ENCODE measurements at regions not wholly inside any gene's neighbourhood (a gene's known extent, or its start where the extent isn't known, plus 50 kb on each side); places are given as distances from the start of the nearest gene placed in this dataset.

DNA sequence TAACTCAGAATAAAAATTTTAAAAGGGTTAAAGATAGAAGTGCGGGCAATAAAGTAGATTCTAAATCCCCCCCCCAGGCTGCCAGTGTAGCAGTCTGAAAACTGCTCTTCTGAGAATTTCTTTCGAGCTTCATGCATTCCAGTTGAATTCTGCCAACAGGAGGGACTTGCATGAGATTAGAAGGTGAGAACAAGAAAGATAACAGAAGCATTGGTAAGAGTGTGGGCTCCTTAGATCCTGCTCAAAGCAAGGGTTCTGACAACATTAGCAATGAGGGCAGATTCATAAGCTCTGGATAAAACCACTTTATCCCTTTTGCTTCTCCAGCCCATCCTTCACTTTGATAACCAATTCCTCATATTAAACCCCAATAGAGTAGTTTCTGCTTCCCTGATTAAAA is 235.9 kb upstream of the CDH6 start:
- no peak overlapping the region for H3K4me3 Mint-ChIP-seq
- ATAC-seq (no peak), DNase-seq (no peak)
- no peaks in the 10 kb centered on the region for H3K27me3 Mint-ChIP-seq
- H3K27ac Mint-ChIP-seq = no peak overlapping the region
- H3K4me1 Mint-ChIP-seq = no peaks in the 10 kb centered on the region
- no peaks in the 10 kb centered on the region for H3K9me3 Mint-ChIP-seq

DNA sequence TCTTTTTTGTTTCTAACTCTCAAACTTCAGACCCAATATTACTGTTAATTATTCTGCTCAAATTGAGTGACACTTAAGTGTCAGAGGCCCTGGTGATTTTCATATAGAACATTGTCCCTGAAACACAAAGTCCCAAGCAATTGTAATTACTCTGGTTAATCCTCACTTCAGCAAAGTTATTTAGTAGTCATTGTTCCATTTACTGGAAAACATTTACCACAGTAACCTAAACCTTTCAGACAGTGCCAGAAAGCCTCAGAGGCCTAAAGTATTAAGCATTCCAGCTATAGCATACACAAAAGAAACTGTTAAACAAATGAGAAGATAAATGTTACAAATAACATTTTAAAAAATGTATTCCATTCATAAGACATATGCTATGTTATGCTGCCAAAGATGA is 237.2 kb upstream of the CDH6 start:
- no peak for ATAC-seq
- no peaks in the 10 kb centered on the region for H3K4me1 Mint-ChIP-seq
- H3K27me3 Mint-ChIP-seq = no peaks in the 10 kb centered on the region
- DNase-seq = no peak
- no peak overlapping the region for H3K4me3 Mint-ChIP-seq
- H3K9me3 Mint-ChIP-seq = no peaks in the 10 kb centered on the region
- no peak overlapping the region for H3K27ac Mint-ChIP-seq

DNA sequence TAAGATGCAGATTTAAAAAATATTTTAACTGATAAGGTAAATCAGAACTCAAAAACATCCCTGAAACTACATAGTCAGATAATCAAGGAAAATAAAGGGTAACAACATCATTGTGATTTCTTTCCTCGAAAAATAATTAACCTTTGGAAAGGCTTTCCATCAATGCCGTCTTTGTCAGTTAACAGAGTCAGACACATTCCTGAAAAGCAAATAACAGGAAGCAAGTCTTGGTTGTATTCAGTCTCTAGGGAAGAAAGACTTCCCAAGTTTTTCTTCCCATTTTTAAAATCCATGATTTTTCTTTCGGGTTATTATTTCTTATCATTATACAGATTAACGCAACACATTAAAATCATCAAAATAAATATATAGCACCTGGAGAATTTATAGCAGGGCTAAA is 256.4 kb upstream of the CDH6 start:
- DNase-seq (no peak), ATAC-seq (no peak)
- H3K27ac Mint-ChIP-seq = no peak overlapping the region
- H3K9me3 Mint-ChIP-seq = peaks cover 5 to 8% of the 10 kb centered on the region in 2 donors
- no peaks in the 10 kb centered on the region for H3K4me1 Mint-ChIP-seq
- no peak overlapping the region for H3K4me3 Mint-ChIP-seq
- no peaks in the 10 kb centered on the region for H3K27me3 Mint-ChIP-seq

DNA sequence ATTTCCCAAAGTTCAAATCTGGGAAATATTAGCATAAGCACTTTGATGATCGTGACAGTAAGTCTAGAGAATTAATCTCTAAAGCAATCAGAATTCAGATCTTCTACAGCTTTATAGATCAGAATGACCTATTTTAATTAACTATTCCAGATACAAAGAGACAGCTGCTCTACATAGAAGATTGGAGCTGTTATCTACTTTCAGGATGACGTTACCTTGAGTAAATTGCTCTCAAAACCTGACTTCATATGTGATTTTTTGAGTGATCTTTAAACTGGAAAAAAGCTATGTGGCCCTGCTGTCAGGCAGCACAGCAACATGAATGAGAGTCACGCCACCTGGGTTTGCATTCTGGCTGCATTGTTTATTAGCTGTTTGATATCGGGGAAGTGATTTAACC is 259.9 kb upstream of the CDH6 start:
- no peak overlapping the region for H3K4me3 Mint-ChIP-seq

DNA sequence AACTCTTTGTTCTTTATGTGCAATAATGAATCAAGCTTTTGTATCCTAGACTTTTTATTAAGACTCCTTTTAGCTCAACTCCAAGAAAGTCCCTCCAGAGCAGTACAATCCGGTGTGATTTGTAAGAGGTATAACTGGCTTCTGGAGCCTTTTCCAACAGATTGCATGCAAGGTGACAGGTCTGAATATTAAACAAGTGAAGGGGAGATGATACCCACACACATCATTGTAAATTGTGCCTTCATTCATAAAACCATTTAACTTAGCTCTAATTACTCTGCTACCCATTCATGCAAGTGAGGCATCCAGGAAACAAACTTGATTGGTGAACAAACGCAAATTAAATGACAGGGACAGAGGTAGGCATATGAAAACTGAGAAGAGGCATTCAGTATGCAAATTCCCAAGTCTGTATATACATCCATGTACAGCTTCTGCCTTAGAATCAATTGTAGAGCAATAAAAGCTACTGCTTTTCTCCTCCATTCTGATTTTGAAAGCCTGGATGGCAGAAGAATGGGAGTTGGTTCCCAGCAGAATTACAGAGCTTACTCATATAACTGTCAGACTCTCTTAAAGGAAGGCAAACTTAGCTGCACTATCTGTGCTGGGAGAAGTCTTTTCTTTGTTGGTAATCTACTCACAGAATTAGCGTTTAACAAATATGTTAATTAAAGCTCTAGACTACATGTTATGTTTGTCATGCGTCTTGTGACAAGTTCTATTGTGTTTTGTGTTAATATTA is 261.0 kb upstream of the CDH6 start:
- H3K27me3 Mint-ChIP-seq = no peaks in the 10 kb centered on the region
- H3K27ac Mint-ChIP-seq = no peak overlapping the region
- ATAC-seq (no peak), DNase-seq (no peak)
- peaks cover 17 to 20% of the 10 kb centered on the region in 2 donors for H3K9me3 Mint-ChIP-seq
- no peaks in the 10 kb centered on the region for H3K4me1 Mint-ChIP-seq
- no peak overlapping the region for H3K4me3 Mint-ChIP-seq

More for the DNA sequence above, 259.9 kb upstream of the CDH6 start:
- no peaks in the 10 kb centered on the region for H3K4me1 Mint-ChIP-seq
- DNase-seq (no peak), ATAC-seq (no peak)
- no peaks in the 10 kb centered on the region for H3K27me3 Mint-ChIP-seq
- H3K27ac Mint-ChIP-seq = no peak overlapping the region
- peaks cover 12 to 17% of the 10 kb centered on the region in 2 donors for H3K9me3 Mint-ChIP-seq

DNA sequence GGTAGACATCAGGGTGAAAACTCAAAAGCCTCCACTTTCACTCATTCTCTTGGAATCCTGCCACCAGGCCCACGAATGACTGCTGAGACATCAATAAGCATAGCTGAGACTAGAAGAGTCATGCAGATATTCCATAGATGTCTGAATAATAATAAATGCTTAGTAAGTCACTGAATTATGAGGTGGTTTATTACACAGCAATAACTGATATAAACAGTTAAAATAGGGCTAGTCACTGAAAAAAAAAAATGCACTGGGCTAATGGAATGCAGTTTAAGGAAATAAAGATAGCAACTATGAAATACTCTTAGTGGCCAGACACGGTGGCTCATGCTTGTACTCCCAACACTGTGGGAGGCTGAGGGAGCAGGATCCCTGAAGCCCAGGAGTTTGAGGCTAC is 262.8 kb upstream of the CDH6 start:
- Mint-ChIP-seq H3K9me3 (peaks cover 15 to 19% of the 10 kb centered on the region in 2 donors), H3K27me3 (no peaks in the 10 kb centered on the region), H3K27ac (no peak overlapping the region), H3K4me3 (no peak overlapping the region), H3K4me1 (no peaks in the 10 kb centered on the region)
- DNase-seq (no peak), ATAC-seq (no peak)

DNA sequence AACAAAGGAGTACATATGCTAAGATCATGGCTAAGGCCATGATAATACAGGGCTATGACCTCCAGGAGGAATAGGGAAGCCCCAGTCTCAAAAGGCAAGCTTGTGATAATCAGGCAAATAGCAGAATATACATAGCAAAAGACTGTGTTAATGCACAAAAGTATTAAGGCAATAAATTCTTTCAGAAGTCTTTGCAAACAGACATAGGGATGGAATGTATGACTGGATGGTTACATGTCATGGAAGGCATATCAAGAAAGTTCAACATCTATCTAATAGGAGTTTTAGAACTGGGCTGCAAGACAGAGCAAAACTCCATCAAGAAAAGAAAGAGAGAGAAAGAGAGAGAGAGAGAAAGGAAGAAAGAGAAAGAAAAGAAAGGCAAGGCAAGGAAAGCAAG is 264.5 kb upstream of the CDH6 start:
- Mint-ChIP-seq H3K9me3 (peaks cover 15 to 16% of the 10 kb centered on the region in 2 donors), H3K4me1 (no peaks in the 10 kb centered on the region), H3K27ac (no peak overlapping the region), H3K27me3 (no peaks in the 10 kb centered on the region), H3K4me3 (no peak overlapping the region)
- DNase-seq (no peak), ATAC-seq (no peak)

DNA sequence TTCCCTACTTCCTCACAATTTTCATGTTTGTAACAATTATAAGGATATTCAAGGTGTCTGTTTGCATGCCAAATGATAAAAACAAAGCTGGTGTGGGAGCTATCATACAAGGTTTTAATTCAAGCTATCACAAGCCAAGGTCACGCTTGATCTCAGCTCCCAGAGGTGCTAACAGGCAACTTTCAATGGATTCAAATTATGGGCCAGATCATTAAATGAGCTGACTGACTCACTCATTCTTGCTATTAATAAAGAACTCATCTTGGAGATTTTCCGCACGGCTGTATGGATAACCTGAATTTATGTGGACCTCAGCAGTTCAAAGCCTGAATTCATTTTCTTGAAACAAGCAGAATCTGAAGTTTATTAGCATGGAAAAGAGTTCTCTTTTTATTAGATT is 267.3 kb upstream of the CDH6 start:
- ATAC-seq (no peak), DNase-seq (no peak)
- H3K4me1 Mint-ChIP-seq = no peaks in the 10 kb centered on the region
- no peak overlapping the region for H3K27ac Mint-ChIP-seq
- H3K27me3 Mint-ChIP-seq = no peaks in the 10 kb centered on the region
- no peak overlapping the region for H3K4me3 Mint-ChIP-seq
- H3K9me3 Mint-ChIP-seq = peaks cover 15 to 16% of the 10 kb centered on the region in 2 donors

DNA sequence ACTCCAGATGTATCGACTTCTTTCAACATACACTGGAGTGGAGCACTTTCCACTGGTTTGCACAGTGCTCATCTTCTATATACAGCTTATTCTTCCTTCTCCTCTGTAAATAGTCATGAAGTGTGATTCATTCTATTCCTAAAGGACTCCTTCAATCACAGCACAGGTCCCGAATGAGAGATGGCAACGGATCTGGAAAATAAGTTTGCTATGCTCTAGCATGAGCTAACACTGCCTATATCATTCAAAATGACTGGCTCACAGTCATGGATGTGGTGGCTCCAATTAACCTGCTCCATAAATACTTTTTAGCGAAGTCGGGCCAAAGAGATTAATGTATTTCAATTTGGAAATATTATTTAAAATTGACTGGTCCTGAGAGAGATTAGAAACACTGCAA is 272.1 kb upstream of the CDH6 start:
- Mint-ChIP-seq H3K4me1 (no peaks in the 10 kb centered on the region), H3K27me3 (no peaks in the 10 kb centered on the region)
- no peak for DNase-seq

DNA sequence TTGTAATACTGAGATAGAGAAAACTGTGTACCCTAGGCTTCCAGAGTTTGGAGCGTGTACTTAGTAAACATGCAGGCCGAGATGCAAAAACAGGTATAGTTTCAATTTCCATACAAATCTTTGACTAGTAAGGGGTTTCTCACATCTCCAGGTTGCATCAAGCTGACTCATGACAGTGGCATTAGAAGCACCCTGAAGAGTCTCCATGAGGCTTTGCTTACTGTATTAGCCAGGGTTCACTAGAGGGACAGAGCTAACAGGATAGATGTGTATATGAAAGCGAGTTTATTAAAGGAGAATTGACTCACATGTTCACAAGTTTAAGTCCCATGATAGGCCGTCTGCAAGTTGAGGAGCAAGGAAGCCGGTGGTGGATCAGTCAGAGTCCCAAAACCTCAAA is 275.3 kb upstream of the CDH6 start:
- Mint-ChIP-seq H3K27ac (no peak overlapping the region), H3K27me3 (no peaks in the 10 kb centered on the region), H3K4me1 (no peaks in the 10 kb centered on the region), H3K9me3 (peaks cover 5 to 20% of the 10 kb centered on the region in 2 donors), H3K4me3 (no peak overlapping the region)
- ATAC-seq = no peak
- DNase-seq = no peak

More for the DNA sequence above, 272.1 kb upstream of the CDH6 start:
- Mint-ChIP-seq H3K9me3 (peaks cover 5 to 20% of the 10 kb centered on the region in 2 donors), H3K27ac (no peak overlapping the region), H3K4me3 (no peak overlapping the region)
- ATAC-seq = no peak

DNA sequence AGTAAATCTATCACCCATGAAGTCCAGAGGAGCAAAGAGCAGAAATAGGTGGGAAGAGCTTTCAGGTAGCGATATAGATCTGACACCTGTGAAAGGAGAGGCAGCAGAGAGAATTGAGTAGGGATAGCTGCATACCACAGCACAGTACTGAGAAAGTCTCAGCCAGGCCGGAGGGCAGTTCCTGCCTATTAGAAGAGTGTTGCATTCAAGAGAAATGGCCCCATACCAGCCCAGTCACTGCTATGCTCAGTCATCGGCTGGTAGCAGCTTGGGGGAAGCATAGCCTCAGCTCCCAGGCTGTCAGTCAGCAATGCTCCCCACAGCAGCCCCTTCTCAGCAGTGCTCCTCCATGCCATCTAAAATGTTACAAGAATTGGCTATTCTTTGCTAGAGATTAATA is 285.1 kb upstream of the CDH6 start:
- Mint-ChIP-seq H3K4me1 (no peaks in the 10 kb centered on the region), H3K9me3 (peaks cover 8 to 9% of the 10 kb centered on the region in 2 donors), H3K27ac (no peak overlapping the region), H3K4me3 (no peak overlapping the region), H3K27me3 (no peaks in the 10 kb centered on the region)
- ATAC-seq (no peak), DNase-seq (no peak)

DNA sequence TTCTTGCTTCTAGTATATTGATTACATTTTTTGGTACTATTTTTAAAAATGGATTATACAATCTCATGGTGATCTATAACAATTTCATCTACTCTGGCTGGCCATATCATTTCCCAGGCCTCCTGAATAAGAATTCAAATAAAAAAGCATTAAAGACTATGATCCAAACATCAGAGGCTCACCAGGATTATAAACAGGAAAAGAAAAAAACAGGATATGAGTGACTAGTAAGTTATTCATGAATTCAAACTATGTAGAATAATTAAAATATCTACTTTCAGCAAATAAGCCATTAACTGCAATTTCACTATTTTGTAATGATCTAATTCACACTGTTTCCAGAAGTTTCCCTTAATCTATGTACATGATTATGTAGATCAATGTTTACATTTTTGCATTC is 293.1 kb upstream of the CDH6 start:
- H3K27me3 Mint-ChIP-seq = no peaks in the 10 kb centered on the region
- DNase-seq (no peak), ATAC-seq (no peak)
- peaks cover 7 to 12% of the 10 kb centered on the region in 2 donors for H3K9me3 Mint-ChIP-seq
- no peaks in the 10 kb centered on the region for H3K4me1 Mint-ChIP-seq
- no peak overlapping the region for H3K27ac Mint-ChIP-seq
- no peak overlapping the region for H3K4me3 Mint-ChIP-seq

DNA sequence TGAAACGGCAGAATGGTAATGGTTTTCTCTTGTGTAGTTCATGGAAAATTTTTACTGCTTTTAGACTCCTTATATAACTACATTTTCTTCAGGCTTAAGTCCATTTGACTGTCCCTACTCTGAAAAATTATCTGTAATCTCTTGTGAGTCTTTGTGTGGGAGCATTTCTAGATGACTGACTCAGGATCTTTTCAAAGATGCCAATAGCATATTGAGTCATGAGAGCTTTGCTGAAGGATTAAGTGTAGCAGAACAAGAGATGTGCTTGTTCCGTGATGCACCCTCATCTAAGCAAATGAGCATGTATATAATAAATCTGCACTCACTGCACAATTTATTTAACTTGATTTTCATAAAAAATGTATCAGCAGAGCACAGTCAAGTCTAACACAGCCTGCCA is 298.7 kb upstream of the CDH6 start:
- peaks cover 4 to 7% of the 10 kb centered on the region in 2 donors for H3K9me3 Mint-ChIP-seq
- H3K4me1 Mint-ChIP-seq = no peaks in the 10 kb centered on the region
- H3K27ac Mint-ChIP-seq = no peak overlapping the region
- no peak for ATAC-seq
- DNase-seq = no peak
- no peaks in the 10 kb centered on the region for H3K27me3 Mint-ChIP-seq
- H3K4me3 Mint-ChIP-seq = no peak overlapping the region

DNA sequence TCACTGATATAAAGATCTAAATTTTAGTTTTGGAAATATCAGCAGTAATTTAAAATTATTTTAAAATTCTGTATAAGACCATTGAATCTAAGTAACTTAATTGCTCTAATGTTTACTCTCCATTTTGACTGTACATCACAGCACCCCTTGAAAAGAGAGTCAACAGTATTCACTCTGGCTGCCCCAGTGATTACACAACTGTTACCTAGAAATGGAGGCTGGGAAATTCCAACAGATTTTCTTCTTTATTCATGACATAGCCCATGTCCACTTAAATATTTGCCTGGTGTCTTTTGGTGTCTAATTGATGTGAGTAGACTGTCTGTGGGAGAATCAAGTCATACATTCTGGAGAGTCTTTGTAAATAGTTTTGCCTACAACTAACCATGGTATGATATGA is 301.8 kb upstream of the CDH6 start:
- Mint-ChIP-seq H3K4me3 (no peak overlapping the region), H3K27me3 (no peaks in the 10 kb centered on the region), H3K9me3 (peaks cover 4% of the 10 kb centered on the region in 2 donors), H3K27ac (no peak overlapping the region), H3K4me1 (no peaks in the 10 kb centered on the region)
- ATAC-seq (no peak), DNase-seq (no peak)

DNA sequence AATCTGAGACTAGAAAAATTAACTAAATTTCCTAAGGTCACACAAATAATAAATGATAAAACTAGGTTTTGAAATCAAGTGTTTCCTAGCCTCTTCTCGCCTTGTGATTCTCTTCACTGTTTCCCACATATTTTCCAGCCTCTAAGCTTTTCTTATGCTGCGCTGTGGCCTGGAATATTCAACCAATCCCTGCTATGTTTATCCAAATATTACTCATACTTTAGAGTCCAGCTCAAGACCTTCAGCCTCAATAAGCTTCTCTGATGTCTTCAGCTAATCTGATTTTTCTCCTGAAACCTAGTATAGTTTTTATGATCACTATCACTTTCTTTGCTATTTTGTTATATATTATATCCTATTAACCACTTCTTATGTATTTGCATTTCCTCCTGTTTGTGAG is 303.1 kb upstream of the CDH6 start:
- Mint-ChIP-seq H3K27ac (no peak overlapping the region), H3K27me3 (no peaks in the 10 kb centered on the region), H3K9me3 (peaks cover 0 to 4% of the 10 kb centered on the region in 2 donors), H3K4me1 (no peaks in the 10 kb centered on the region), H3K4me3 (no peak overlapping the region)
- ATAC-seq (no peak), DNase-seq (no peak)

DNA sequence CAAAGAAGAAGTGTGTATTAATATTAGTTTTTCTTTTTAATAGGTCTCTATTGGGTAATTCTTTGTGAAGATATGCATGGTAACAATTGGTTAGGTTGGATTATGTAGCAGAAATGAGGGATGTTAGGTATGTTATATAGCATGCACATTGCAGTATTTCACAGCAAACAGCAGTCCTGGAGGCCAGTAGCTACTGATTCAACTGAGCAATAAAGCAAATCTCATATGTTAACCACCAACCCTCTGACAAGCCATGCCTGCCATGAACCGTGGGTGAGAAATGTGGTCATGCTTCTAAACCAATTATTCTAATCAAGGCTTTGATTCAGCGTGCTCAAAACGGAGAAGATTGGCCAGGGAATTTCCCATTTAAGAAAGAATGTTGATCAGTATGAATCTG is 313.0 kb upstream of the CDH6 start:
- Mint-ChIP-seq H3K4me3 (no peak overlapping the region), H3K27ac (no peak overlapping the region), H3K4me1 (no peaks in the 10 kb centered on the region), H3K27me3 (no peaks in the 10 kb centered on the region), H3K9me3 (peaks cover 9 to 15% of the 10 kb centered on the region in 2 donors)
- DNase-seq (no peak), ATAC-seq (no peak)

DNA sequence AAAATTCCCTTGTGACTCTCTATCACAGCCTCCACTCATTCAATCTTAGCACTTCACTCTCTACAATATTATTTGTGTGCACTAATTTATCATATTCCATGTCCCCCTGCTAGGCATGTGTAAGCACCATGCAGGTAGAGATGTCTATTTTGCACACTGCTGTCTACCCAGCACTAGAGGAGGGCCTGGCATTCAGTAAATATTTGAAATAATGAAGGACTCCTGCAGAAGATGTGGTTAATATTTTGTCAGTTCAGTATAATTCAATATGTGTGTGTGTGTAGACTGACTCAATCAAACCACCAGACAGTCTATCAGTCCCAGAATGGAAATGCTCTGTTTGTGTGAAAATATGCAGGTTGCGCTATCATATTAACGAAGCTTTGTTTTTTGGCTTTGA is 313.6 kb upstream of the CDH6 start:
- H3K27ac Mint-ChIP-seq = no peak overlapping the region
- H3K27me3 Mint-ChIP-seq = no peaks in the 10 kb centered on the region
- DNase-seq (no peak), ATAC-seq (no peak)
- no peak overlapping the region for H3K4me3 Mint-ChIP-seq
- no peaks in the 10 kb centered on the region for H3K4me1 Mint-ChIP-seq
- peaks cover 9 to 13% of the 10 kb centered on the region in 2 donors for H3K9me3 Mint-ChIP-seq
